Suppressor macrophage (primary cell): ENCODE measurements at regions not wholly inside any gene's neighbourhood (a gene's known extent, or its start where the extent isn't known, plus 50 kb on each side); places are given as distances from the start of the nearest gene placed in this dataset.

Source experiments
- DNase-seq, 4 experiments: peaks; one replicate each; pipeline ENCODE4 v3.0.0-alpha.2; 2020 to 2022

DNA sequence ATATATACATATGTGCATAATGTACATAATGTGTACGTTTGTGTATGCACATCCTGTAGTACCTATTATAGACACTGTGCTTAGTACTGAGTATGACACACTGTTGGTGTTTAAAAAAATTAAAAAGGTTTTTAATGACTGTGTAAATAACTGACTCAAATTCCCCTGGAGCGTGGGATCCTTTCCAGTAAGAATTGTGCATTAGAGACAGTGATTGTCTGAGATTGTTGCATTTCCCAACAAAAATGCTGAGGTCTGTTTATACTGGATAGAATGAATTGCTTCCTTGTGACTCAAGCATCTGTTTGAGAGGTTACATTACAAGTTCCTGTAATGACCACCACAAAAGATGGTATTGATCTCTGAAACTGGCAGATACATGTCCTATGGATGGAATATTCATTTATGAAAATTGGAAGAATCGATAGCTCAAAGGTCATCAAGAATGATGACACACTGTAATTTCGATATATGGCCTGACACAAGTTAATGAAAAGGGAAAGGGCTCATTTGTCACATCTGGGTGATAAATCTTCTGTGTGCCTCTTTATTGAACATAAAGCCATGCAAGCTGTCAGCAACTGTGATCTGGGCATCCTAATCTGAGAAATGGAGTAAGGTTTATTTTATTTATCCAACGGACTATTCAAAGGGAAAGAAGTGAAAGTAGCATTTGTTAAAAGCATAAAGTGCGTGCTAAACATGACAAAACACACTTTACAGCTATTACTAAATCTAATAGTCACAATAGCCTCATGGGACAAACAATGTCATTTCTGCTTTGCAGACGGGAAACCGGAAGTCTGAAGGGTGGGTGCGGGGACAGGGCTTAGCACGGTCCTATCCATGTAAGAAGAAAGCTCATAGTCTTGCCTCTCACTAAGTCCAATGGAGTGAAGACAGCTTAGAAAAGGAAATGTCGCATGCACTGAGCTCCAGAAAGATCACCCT is 228.8 kb downstream of the CDH11 start:
- DNase-seq, result no peak

DNA sequence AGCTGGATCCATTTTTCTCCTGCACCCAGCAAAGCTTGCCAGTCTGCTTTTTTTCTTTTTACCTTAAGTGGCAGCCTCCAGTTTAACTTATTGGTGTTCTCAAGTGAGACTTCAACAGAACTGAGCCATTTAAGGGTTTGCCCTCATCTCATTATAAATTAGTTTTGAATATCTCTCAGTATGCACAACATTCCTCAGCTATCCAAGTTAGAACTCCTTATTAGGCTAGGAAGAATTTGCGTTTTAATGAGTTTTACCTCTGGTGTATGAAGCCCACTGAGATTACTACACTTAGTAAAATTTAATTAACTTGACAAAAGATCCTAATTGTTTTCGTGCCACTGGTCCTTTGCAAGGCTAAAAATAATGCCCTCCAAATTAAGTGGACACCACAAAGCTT is 232.4 kb downstream of the CDH11 start:
- DNase-seq, result no peak

DNA sequence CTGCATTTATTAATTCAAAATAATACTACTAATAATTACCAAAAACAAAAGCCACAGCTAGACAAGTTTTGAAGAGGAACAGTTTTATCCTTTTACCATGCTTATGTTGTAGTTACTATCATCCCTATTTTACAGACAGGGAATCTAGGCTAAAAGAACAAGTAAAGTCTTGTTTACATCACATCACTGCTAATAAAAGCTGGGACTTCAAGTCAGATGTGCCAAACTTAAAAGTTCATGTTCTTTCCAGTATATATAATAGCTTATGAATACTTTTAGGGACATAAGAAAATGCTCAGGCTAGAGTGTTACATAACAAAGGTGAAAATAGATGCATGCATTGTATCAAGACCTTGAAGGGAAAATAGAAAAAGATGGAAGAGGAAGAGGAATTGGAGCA is 234.2 kb downstream of the CDH11 start:
- DNase-seq, result no peak

DNA sequence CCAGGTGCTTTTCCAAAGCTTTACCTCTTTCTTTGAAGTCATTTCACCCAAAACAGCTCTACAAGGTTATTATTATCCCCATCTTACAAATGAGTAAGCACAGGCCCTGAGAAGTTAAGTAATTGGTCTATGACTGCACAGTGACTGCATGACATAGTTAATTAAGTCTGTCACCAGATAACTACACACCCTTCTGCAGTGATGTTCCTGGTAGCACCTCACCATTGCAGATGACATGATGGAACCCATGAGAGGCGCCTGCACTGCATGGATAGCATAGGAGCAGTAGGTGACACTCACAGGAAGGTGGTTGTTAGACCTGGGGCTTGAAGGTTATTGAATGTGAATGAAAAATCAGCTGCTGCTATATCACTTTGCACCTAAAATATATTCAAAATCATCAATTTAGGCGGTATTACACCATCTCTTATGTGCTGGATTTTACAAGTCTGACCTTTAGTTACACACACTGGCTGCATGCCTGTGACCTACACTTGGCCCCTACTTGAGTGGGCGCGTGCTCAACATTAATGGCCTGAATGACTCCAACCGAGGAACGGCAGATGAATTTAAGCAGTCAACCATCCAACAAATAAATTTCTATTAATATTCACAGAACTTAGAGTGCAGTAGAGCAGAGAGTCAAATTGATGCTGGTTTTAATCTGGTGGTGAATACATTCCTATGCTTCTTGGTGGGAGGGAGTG is 239.6 kb downstream of the CDH11 start:
- DNase-seq, result no peak

DNA sequence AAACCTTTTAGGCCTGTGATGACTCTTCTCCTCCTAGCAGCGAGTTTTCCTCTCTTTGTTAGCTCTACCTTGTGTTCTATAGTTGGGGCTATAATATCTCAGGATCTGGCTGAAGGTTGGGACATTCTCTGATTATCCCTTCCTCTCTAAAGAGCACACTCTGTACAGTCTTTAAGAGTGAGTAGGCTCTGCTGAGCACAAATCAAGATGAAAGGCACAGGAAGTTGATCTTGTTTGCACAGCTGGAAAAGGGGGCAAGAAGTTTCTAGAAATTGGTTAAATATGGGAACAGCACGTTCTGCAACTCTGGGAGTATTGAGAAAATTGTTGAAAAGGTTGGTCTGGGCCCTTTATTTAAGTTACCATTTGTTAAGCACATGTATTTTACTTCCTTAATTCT is 240.9 kb downstream of the CDH11 start:
- no peak for DNase-seq

DNA sequence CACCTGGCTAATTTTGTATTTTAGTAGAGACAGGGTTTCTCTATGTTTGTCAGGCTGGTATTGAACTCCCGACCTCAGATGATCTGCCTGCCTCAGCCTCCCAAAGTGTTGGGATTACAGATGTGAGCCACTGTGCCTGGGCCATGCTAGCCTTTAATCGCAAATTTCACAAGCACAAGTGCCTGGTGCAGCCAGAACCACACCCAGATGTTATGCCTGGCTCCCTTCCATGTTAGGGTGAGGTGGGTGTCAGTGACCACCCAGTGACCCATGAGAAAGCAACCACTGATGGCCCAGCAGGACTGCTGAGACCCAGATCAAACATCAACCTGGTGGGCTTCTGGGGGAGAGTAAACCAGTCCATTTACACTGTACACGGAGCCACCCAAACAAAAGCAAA is 241.9 kb downstream of the CDH11 start:
- no peak for DNase-seq

DNA sequence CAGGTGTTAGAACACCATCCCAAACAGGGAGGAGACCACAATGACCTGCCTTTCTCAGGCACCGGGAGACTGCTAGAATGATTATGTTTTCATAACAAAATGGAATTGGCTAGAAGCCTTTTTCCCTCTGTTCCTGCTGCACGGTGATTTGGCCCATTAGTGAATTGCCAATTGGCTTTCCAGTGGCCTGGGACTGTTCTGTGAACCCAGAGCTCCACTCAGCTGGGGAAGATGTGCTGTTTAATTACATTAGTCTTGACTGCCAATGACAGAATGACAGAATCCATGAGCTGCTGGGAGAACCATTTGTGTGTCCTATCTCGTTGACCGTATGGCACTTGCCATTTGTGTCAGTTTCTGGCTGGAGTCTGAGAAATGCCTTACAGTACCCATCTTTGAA is 242.9 kb downstream of the CDH11 start:
- DNase-seq, result no peak

DNA sequence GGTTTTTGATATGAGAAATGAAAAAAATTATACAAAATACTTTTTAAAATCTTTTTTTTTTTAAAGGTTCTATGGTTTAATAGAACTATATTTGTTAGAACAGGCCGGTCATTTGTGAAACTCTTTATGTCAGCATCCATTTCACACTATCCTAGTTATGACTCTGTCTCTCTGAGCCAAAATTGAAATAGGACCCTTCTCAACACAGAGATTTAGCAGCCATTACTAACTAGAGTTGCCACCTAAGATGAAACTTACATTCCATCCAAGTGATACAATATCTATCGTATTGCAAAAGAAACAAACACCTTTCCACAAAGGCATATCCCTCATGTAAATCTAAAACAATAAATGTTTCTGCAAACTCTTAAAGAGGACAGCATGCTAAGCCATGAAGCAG is 249.8 kb downstream of the CDH11 start:
- DNase-seq, result no peak

DNA sequence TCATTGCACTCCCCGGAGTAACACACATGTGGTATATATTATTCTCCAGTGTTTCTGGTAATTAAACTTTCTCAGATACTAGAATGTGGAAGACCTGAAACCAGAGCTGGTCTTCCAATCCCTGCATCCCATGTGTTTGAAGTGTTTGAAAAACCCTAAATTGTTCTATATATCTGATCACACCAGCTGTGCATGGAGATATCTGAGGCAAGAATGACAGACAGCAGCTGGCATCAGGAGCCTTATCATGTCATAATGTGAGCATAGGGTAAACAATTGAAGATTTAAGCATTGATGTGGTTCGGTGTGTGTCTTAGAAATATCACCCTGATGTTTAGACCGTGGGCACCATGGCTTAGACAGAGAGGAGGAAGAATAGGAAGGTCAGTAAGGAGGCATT is 251.0 kb downstream of the CDH11 start:
- DNase-seq, result no peak

DNA sequence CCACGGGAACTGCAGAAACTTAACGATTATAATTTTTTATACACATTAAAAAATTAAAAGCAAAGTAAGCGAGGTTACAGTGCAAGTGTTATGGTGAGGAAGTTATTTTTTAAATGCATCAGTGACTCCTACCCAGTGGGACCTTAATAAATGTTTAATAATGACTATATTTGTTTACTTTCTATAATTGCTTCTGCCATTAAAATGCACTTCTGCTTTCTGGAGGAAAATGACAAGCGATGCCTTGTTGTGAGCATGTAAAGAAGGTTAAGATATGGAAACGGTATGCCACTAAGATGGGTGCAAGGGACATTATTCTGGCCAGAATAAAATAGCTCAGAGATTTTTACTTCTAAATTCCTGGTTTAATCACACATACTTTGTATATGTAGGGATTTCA is 252.1 kb downstream of the CDH11 start:
- DNase-seq, result no peak

DNA sequence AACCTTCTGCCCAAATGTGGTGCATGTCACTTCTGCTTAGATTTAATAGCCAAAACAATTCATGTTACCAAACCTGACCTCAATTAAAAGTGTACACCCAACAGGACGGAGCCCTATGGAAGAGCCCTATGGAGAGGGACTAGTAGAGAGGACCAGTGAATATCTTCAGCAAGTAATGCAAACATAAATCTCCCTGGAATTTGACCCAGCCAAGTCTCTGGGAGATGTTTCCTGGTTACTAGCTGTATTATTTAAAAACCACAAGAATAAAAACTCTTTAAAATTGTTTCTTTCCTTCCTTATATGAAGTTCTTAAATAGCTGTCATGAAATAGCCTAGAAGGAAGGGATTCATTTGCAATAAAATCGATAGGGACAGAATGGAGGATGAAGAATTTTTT is 255.8 kb downstream of the CDH11 start:
- no peak for DNase-seq

DNA sequence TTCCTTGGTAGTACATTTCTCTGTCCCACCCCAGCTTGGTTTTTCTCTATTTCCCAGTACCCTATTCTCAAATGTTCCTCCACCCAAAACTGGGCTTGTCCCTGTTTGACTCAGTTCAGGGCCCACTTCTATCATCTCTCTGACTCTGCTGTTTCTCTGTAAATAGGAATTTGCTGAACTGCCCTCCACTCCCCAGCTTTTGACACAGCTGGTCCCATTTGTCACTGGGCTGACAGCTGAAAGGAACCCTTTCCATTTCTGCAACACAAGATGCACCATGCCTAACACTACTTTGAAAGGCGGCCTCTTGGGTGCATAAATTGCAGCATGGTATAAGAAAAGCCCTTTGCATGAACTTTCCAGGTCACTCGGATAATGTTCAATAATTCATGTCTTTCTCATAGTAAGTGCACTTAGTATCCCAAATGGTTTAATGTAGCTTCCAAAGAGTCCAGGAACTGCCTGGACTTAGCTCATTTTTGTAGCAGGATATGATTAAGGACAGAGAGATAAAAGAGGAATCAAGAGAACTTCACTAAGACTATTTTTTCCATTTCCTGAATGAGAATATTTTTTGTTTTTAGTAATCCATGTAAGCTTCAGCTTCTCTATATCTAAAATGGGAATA is 256.7 kb downstream of the CDH11 start:
- DNase-seq, result no peak

DNA sequence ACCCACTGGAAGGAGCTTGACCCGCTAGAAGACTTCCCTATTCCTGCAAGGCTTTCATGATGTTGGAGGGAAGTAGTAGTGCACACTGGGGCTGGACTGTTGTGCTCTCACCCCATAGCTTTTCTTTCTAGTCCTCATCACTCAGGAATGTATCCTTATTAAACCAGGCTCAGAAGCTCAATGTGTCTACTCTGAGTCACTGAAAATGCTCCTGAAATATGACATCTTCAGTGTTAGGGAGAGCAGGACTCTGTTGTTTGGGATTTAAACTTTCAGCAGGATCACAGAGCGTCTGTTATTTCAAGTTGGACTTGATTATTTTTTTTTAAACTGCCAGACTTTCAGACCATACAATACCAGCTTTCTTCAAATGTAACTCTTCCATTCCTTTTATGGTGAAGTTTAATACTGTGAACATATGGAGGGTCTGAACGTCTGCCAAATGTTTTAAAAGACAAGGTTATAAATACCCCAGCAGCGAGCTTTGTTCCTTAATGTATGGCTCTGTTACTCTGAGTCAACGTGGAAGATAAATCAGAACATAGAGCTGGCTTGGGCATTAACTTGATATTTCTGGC is 257.5 kb downstream of the CDH11 start:
- DNase-seq, result no peak

DNA sequence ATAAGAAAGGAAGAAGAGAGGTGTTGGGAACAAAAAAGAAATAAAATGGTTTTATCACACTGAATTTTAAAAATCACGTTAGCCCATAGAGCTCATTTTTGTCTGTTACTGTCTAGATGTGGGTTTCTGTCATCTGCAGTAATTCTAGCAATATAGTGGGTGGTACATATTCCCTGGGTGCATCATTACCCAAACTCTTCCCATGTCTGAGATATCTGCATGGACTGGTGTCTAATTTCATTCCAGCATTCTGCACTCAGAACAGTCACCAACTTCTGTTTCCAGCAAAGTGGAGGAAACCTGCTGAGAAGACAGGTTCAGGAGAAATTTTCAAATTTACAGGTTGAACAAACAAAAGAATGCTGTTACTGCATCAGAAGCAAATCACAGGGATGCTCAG is 263.8 kb downstream of the CDH11 start:
- no peak for DNase-seq

DNA sequence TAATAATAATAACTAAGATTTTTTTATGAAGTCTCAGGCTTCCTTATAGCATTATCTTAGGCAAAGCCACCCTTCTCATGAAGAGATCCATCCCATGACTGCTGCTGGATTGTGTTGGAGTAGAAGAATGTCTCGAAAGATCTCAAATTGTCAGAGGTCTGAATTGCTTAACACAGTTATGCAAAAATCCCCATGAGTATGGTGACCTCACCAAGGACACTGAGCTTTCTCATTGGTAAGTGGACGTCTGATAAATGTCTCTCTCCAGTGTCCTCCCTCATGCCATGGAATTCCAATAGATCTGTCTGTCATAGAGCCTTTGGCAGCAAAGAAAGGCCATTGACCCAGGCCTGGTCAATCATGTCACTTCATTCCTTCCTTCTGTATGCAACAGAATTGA is 264.5 kb downstream of the CDH11 start:
- no peak for DNase-seq

DNA sequence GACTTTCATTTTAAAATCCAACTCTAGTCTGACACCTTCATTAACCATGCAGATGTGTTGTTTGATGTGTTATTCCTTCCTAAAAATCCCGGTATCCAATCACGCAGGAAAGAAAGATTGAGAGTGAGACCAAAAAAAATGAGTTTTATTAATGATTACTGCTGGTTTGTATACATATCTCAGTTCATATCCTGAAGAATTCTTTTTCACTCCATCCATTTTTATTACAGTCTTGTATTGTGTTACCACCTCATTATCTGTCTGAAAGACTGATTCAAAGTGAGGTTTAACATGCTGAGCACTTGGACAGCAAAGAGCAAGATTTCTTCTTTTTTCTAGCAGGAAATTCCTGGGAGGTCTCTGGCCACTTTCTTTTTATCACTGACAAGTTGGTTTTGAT is 268.3 kb downstream of the CDH11 start:
- DNase-seq, result no peak

DNA sequence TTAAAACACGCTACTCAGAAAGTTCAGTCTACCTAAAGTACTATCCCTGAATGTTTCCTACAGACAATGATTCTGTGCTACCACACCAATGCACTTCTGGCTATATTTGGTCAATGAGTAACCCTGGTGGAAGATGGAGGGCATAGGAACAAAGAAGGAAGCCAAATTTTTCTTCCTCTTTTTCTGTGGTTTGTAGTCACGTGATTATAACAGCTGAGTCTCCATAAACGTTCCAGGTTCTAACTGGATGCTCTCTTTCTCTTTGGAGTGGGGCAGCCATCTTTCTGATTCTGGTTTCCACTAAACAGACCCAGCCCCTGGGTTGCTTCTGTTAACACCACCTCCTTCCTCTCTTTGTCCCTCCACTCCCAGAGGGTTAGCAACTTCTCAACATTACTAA is 274.9 kb downstream of the CDH11 start:
- DNase-seq, result no peak

DNA sequence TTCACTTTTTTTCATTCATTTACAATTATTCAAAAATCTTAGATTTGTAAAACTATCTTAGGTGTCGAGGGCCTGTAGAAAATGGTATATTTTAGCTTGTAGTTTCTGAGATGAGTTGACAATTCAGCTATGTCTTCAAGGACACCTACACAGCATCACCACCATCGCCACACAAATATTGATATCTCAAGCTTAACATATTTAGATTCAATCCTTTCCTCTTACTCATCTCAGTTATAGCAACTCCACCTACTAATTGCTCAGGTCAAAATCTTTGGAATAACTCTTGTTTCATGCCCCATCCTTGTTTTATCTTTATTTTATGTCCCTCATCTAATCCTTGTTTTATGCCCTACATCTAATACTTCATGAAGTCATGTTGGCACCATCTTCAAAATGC is 276.8 kb downstream of the CDH11 start:
- no peak for DNase-seq

DNA sequence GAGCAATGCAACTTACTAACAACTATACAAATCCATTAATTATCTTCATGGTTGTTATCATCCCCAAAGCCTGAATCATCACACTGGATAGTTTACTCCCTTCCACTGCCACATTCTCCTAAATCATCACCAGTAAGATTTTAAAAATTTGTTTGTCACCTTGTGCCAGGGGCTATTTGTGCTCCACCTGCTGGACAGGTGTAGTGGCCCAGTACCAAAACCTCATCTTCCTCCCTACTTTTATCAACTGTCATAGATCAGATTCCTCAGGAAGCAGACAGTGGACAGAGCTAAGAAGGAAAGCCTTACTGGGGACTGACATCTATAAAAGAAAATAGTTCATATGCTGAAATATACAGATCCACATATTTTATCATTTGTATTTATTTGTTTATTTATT is 280.4 kb downstream of the CDH11 start:
- no peak for DNase-seq

DNA sequence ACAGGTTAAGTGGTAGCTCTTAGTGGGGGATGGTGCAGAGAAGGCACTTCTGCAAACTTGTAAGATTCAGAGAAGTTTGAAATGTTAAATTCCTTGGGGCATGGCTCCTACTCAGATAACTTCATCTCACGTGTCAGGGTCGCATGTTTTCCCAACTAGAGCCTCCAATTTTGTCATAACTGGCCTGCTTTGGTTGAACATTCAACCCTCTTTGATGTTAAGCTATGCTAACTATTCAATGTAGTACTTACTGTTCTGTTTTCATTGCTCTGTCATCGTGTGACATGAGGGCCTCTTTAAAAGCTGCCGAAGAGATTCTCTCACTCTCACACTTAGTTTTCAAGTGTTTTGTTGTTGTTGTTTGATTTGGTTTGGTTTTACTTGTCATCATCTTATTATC is 280.8 kb downstream of the CDH11 start:
- DNase-seq, result no peak

DNA sequence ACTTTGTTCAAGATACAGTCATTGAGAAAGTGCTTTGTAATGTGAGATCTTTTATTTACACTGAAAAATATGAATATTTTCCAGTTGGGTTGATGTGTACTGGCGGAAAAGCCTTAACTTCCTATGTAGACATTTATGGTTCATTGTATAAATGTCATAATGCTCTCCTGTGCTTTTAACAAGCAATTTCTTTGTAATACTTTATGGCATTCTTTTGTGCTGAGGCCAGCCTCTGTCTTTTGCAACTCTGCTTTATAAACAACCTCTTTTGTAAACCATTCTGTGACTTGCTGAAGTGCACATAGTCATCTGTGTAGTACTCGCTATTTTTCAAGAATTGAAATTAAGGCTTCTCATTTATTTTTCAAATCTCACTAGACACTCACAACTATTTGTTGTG is 291.2 kb downstream of the CDH11 start:
- no peak for DNase-seq

DNA sequence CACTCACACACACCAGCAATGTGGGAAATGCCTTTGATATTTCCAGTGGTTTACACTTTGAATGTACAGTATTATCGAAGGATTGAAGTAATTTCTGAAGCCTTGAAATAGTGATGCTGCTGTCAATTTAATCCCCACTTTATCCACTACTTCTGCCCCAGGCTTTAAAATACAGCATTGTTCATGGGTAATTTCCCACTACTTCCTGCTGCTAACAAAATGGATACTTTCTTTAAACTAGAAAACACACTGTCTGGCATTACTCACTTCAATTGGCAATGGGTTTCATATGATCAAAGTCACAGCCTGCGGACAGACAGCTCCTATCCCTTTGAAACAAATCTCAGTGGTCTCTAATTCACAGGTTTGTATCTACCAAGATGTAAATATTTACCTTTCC is 292.2 kb downstream of the CDH11 start:
- no peak for DNase-seq

DNA sequence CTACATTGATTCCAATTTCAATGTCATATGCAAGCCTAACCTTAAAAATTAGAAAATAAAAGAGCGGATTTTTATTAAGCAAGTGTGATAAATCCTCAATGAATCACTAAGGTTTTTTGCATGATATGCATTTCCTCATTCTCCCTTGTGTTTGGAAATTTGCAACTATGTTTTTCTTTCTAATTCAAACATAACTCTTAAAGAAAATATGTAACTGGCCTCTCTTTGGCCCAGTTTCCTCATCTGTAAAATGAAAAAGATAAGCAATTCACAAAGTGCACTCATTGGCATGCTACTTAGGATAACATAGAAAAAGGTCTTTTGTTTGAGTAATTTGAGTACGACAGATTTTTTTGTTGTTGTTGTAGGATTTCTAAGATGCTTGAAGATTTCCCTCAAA is 295.5 kb downstream of the CDH11 start:
- DNase-seq, result no peak
